22Rv1 (cell line): ENCODE measurements at regions not wholly inside any gene's neighbourhood (a gene's known extent, or its start where the extent isn't known, plus 50 kb on each side); places are given as distances from the start of the nearest gene placed in this dataset.

Experiments
- H3K27ac ChIP-seq: fragments of 450-650 bp; 2 replicates; pipeline ENCODE4 v1.5.1; 2017
- ZFX ChIP-seq: fragments of 450-650 bp; IDR thresholded peaks from 2 replicates; pipeline ENCODE4 v1.6.1; 2017; ENCODE audit warnings: antibody characterized with exemption, borderline replicate concordance
- TF ChIP-seq, protein P1 (sequence below): fragments of 450-650 bp; IDR thresholded peaks from 2 replicates; pipeline ENCODE4 v1.5.1; 2017; ENCODE audit warnings: mild to moderate bottlenecking

DNA sequence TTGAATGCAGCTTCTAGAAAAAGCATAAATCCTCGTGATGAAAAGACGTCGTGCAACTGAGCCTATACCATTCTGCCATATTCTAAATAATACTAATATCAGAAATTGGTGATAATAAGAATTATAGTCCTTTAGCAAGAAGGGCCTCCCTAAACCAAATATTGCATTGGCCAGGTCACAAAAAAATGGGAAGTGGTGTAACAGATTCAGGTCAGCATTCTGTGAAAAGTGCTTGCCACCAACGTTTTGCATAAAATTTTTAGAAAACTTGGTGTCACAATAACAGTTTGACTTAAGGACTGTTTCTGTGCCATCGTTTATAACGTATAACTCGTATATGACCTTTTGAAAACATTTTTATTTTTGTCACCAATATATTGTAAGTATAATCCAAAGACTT lies 603.6 kb downstream of the CPS1 start:
- TF ChIP-seq, protein P1, sequence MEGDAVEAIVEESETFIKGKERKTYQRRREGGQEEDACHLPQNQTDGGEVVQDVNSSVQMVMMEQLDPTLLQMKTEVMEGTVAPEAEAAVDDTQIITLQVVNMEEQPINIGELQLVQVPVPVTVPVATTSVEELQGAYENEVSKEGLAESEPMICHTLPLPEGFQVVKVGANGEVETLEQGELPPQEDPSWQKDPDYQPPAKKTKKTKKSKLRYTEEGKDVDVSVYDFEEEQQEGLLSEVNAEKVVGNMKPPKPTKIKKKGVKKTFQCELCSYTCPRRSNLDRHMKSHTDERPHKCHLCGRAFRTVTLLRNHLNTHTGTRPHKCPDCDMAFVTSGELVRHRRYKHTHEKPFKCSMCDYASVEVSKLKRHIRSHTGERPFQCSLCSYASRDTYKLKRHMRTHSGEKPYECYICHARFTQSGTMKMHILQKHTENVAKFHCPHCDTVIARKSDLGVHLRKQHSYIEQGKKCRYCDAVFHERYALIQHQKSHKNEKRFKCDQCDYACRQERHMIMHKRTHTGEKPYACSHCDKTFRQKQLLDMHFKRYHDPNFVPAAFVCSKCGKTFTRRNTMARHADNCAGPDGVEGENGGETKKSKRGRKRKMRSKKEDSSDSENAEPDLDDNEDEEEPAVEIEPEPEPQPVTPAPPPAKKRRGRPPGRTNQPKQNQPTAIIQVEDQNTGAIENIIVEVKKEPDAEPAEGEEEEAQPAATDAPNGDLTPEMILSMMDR, result no peak
- TF ChIP-seq ZFX, result no peak
- H3K27ac ChIP-seq, result no peak overlapping the region

DNA sequence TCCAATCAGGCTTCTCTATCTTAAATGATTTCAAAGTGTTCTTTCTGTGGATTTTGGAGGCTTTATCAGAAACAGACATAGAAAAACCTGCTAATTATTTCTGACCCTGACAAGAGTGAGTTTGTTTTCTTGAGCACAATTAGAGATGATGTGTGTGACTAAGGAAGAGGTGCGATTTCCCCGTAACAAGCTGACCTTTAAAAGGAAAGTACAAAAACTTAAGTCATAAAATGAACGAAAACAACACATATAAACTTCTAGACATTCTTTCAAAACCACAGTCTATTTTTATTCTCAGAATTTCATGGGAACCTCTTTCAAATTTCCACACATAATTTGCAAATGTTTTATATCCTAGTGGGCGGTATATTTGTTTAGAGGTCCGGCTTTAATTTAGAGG lies 604.8 kb downstream of the CPS1 start:
- H3K27ac ChIP-seq, result no peak overlapping the region
- TF ChIP-seq ZFX, result no peak
- TF ChIP-seq, protein P1, result no peak

DNA sequence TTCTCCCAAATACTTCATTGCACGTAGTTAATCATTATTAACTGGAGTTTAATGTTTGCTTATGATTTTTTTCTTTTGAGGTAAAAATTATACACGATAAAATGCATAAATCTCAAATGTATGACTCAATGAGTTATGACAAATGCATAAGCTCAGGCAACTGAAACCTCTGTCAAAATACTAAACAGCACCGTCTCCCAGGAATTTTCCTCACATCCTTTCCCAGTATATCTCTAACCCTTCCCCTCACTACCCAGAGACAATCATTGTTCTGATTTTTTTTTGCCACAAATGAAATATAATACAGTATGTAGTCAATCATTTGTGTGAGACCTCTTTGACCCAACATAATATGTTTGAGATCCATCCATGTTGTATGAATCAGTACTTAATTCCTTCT lies 606.5 kb downstream of the CPS1 start:
- TF ChIP-seq ZFX, result no peak
- TF ChIP-seq, protein P1, result no peak
- no peak overlapping the region for H3K27ac ChIP-seq

DNA sequence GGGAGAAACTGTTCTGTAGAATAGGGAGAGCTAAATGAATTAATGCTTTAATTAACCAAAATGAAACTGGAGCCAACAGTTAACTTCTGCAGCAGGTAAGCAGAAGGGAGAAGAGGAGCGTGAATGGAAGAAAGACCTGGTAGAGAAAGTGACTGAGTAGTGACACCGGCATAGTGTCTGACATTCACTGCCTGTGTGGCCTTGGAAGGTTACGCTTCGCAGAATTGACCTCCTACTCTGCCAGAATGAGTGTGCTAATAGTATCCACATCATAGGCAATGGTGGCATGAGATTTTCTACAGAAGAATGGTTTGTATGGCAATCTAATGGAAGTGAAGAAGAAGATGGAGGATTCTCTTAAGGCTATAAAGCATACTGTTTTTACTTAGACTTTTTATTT lies 614.4 kb downstream of the CPS1 start:
- no peak overlapping the region for H3K27ac ChIP-seq
- TF ChIP-seq, protein P1, result no peak
- TF ChIP-seq ZFX, result no peak

DNA sequence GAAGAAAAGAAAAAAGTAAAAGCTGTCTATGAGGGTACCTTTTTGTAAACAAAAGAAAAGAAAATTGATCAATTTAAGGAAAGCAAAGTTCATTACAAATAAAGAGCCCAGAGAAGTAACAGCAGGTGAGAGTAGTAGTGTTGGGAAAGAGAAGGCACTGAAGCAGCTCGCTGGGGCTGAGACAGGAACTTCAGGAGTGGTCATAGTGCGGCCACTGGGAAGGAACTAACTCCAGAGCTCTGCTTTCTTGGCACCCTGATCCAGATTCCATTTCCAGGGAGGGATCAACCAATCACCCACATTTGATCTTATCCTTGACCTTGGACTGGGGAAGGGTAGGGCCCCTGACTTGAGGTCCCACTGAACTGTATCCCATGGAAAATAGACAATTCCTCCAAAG lies 617.6 kb downstream of the CPS1 start:
- no peak overlapping the region for H3K27ac ChIP-seq
- no peak for TF ChIP-seq ZFX
- TF ChIP-seq, protein P1, result no peak

DNA sequence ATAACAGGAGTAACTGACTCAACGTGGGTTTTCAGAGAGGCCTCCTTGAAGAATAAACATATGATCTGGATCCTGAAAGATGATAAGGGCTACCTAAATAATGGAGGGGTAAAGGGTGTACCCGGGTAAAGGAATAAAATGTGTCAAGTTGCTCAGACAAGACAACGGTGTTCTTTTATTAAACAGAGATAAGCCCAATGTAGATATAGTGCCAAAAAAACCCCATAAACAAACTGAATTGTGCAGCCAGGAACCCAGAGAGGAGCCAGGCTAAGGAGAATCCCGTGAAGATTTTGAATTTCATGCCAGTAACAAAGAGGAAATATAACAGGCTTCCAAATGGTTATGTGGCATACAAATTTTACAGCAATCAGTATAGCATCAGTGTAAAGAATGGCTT lies 618.2 kb downstream of the CPS1 start:
- H3K27ac ChIP-seq, result no peak overlapping the region
- TF ChIP-seq, protein P1, result no peak
- no peak for TF ChIP-seq ZFX

DNA sequence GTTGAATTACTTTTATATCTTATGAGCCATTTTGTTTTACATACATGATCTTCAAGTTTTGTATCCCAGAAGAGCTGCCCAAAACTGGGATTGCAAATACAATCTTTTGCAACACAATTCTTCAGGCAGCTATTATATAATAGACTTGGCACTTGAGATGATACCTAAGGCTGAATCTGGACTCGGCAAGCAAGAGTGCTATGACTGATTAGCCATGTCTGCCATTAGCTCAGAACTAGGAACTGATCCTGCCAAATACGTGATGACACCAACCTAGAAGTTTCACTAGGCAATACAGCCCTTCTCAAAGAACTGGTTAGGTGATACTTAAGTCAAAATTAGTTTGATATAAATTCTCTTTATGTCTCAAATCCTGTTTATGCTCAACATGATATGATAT lies 619.6 kb downstream of the CPS1 start:
- no peak overlapping the region for H3K27ac ChIP-seq
- TF ChIP-seq, protein P1, result no peak
- TF ChIP-seq ZFX, result no peak
